ENCODE measurements at regions not wholly inside any gene's neighbourhood (a gene's known extent, or its start where the extent isn't known, plus 50 kb on each side); places are given as distances from the start of the nearest gene placed in this dataset.

- TF ChIP-seq CTCF (IDR thresholded peaks at IDR 0.05; ENCODE audit: low read length), result no peak
- no peak for TF ChIP-seq EZH2 (optimal IDR thresholded peaks at IDR 0.05; ENCODE audit: low read depth, low read length)
Observed at GRCh38 chr7:33685981-33686683, 219.2 kb upstream of the BMPER start.

Measured in MM.1S (cell line).